CD4-positive, CD25-positive, alpha-beta regulatory T cell (primary cell): ENCODE measurements at regions not wholly inside any gene's neighbourhood (a gene's known extent, or its start where the extent isn't known, plus 50 kb on each side); places are given as distances from the start of the nearest gene placed in this dataset.

Experiments used
- ATAC-seq, 2 donors: fragments of 150-1000 bp; cut with Tn5 transposase; one replicate each; pipeline ENCODE4 v1.10.0; 2021; ENCODE audit warnings: low read depth in 2 of 2, moderate number of reproducible peaks in 2 of 2, moderate library complexity in 1 of 2
- DNase-seq, 3 donors: peaks; one replicate each; pipeline versions ENCODE4 v3.0.0 to v3.0.0-alpha.2; 2012 to 2022; ENCODE audit warnings: mixed read lengths in 1 of 3
- H3K27ac ChIP-seq: one replicate; pipeline ENCODE4 v1.7.0; 2013; ENCODE audit warnings: mild to moderate bottlenecking, low read length; ENCODE audit not compliant: insufficient read depth, poor library complexity, severe bottlenecking
- H3K27me3 ChIP-seq: one replicate; pipeline ENCODE4 v1.7.0; 2013; ENCODE audit warnings: low read length; ENCODE audit not compliant: control insufficient read depth, insufficient read depth
- H3K36me3 ChIP-seq: one replicate; pipeline ENCODE4 v1.7.0; 2013; ENCODE audit warnings: mild to moderate bottlenecking, low read length, moderate library complexity; ENCODE audit not compliant: control insufficient read depth, insufficient read depth
- H3K4me1 ChIP-seq: 2 replicates; pipeline ENCODE4 v1.7.0; 2013; ENCODE audit warnings: mild to moderate bottlenecking, low read length; ENCODE audit not compliant: insufficient read depth, control insufficient read depth, poor library complexity, severe bottlenecking
- H3K4me3 ChIP-seq: one replicate; pipeline ENCODE4 v1.7.0; 2013; ENCODE audit warnings: low read depth, mild to moderate bottlenecking, low read length, moderate library complexity
- H3K9me3 ChIP-seq, 2 experiments: 1 replicate in 1 of 2; 2 replicates in 1 of 2; pipeline ENCODE4 v1.7.0; 2013; ENCODE audit warnings: low read length in 2 of 2, mild to moderate bottlenecking in 1 of 2, moderate library complexity in 1 of 2; ENCODE audit not compliant: control insufficient read depth in 2 of 2
- H3K27ac Mint-ChIP-seq, 3 donors: one replicate each; pipeline ENCODE4 v1.8.0; 2020 to 2022; ENCODE audit warnings: mild to moderate bottlenecking in 3 of 3, mixed read lengths in 3 of 3, moderate library complexity in 2 of 3
- H3K27me3 Mint-ChIP-seq: one replicate; pipeline ENCODE4 v1.8.0; 2022; ENCODE audit warnings: mild to moderate bottlenecking, mixed read lengths
- H3K36me3 Mint-ChIP-seq: one replicate; pipeline ENCODE4 v1.8.0; 2020; ENCODE audit warnings: mixed read lengths
- H3K4me1 Mint-ChIP-seq, 4 donors: one replicate each; pipeline ENCODE4 v1.8.0; 2020 to 2022; ENCODE audit warnings: mixed read lengths in 4 of 4, mild to moderate bottlenecking in 1 of 4
- H3K4me3 Mint-ChIP-seq, 4 donors: one replicate each; pipeline ENCODE4 v1.8.0; 2020 to 2022; ENCODE audit warnings: mild to moderate bottlenecking in 4 of 4, mixed read lengths in 4 of 4, moderate library complexity in 3 of 4
- H3K9me3 Mint-ChIP-seq, 7 donors: one replicate each; pipeline ENCODE4 v1.8.0; 2020 to 2022; ENCODE audit warnings: mixed read lengths in 7 of 7, mild to moderate bottlenecking in 3 of 7, moderate library complexity in 2 of 7

- Mint-ChIP-seq H3K27me3 (no peaks in the 10 kb centered on the region), H3K4me3 (no peak overlapping the region), H3K9me3 (no peaks in the 10 kb centered on the region), H3K36me3 (no peaks in the 10 kb centered on the region), H3K4me1 (no peaks in the 10 kb centered on the region), H3K27ac (no peak overlapping the region)
- Histone ChIP-seq H3K9me3 (no peaks in the 10 kb centered on the region), H3K4me1 (no peaks in the 10 kb centered on the region), H3K36me3 (no peaks in the 10 kb centered on the region), H3K4me3 (no peak overlapping the region), H3K27me3 (no peaks in the 10 kb centered on the region), H3K27ac (no peak overlapping the region)
- no peak for DNase-seq
- ATAC-seq, result no peak
These were observed 152.6 kb upstream of the B3GAT1 start for GRCh38 chr11:134564472-134565200.

DNA sequence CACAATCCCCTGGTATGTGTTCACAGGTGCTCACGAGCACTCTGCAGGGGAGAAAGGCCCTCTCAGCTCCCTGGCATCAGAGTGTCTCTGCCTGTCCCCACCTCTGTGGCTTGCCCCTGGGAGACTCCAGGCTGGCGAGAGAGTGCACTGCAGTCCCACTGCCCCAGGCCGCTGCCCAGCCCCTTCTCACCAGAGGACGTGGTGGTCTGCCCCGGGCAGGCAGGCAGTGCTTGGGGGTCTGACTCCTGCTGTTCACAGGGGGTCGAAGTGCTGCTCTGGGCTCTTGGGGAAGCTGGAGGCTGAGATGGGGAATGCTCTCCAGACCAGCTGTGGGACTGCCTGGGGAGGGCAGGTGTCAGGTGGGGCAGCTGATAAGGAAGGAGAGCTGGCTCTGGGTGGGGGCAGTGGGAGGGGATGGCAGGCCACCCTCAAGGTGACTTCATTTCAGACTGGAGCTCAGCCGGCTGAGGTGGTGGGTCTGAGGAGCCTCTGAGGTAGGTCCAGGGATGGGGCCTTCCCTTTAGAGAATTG, 151.0 kb upstream of the B3GAT1 start:
- ATAC-seq, result no peak
- DNase-seq, result no peak
- no peak overlapping the region for H3K4me3 Mint-ChIP-seq

GRCh38 chr11:134562196-134562595, 150.2 kb upstream of the B3GAT1 start:
- Histone ChIP-seq H3K36me3 (no peaks in the 10 kb centered on the region), H3K27ac (no peak overlapping the region), H3K27me3 (no peaks in the 10 kb centered on the region), H3K4me3 (no peak overlapping the region), H3K4me1 (no peaks in the 10 kb centered on the region), H3K9me3 (no peaks in the 10 kb centered on the region)
- H3K36me3 Mint-ChIP-seq, result no peaks in the 10 kb centered on the region
- no peaks in the 10 kb centered on the region for H3K4me1 Mint-ChIP-seq
- no peaks in the 10 kb centered on the region for H3K27me3 Mint-ChIP-seq
- DNase-seq (no peak), ATAC-seq (no peak)
- no peak overlapping the region for H3K27ac Mint-ChIP-seq
- H3K9me3 Mint-ChIP-seq, result peaks cover 0 to 2% (median 0%) of the 10 kb centered on the region in 7 donors
- H3K4me3 Mint-ChIP-seq, result no peak overlapping the region

More for the DNA sequence above, 151.0 kb upstream of the B3GAT1 start:
- H3K27ac ChIP-seq, result no peak overlapping the region
- no peaks in the 10 kb centered on the region for H3K36me3 ChIP-seq
- Mint-ChIP-seq H3K27me3 (no peaks in the 10 kb centered on the region), H3K36me3 (no peaks in the 10 kb centered on the region), H3K9me3 (peaks cover 0 to 2% (median 0%) of the 10 kb centered on the region in 7 donors), H3K27ac (no peak overlapping the region), H3K4me1 (no peaks in the 10 kb centered on the region)
- H3K9me3 ChIP-seq, result no peaks in the 10 kb centered on the region
- no peaks in the 10 kb centered on the region for H3K27me3 ChIP-seq
- H3K4me1 ChIP-seq, result no peaks in the 10 kb centered on the region
- H3K4me3 ChIP-seq, result no peak overlapping the region

- no peak for DNase-seq
- no peak overlapping the region for H3K27ac Mint-ChIP-seq
These were observed 149.3 kb upstream of the B3GAT1 start for GRCh38 chr11:134561331-134561720.

GRCh38 chr11:134560566-134561330, 148.7 kb upstream of the B3GAT1 start:
- DNase-seq (no peak), ATAC-seq (no peak)
- Mint-ChIP-seq H3K27me3 (no peaks in the 10 kb centered on the region), H3K9me3 (peaks cover 0 to 2% (median 0%) of the 10 kb centered on the region in 7 donors), H3K36me3 (no peaks in the 10 kb centered on the region), H3K4me3 (no peak overlapping the region), H3K4me1 (no peaks in the 10 kb centered on the region), H3K27ac (peak overlapping the region in 1 of 3 donors; percentile 67)
- Histone ChIP-seq H3K36me3 (no peaks in the 10 kb centered on the region), H3K27ac (no peak overlapping the region), H3K9me3 (no peaks in the 10 kb centered on the region), H3K27me3 (no peaks in the 10 kb centered on the region), H3K4me3 (no peak overlapping the region), H3K4me1 (no peaks in the 10 kb centered on the region)

More at GRCh38 chr11:134561331-134561720, 149.3 kb upstream of the B3GAT1 start:
- Histone ChIP-seq H3K9me3 (no peaks in the 10 kb centered on the region), H3K27ac (no peak overlapping the region), H3K27me3 (no peaks in the 10 kb centered on the region), H3K4me3 (no peak overlapping the region), H3K36me3 (no peaks in the 10 kb centered on the region), H3K4me1 (no peaks in the 10 kb centered on the region)
- no peaks in the 10 kb centered on the region for H3K27me3 Mint-ChIP-seq
- ATAC-seq, result no peak
- no peaks in the 10 kb centered on the region for H3K4me1 Mint-ChIP-seq
- peaks cover 0 to 2% (median 0%) of the 10 kb centered on the region in 7 donors for H3K9me3 Mint-ChIP-seq
- H3K4me3 Mint-ChIP-seq, result no peak overlapping the region
- no peaks in the 10 kb centered on the region for H3K36me3 Mint-ChIP-seq

GRCh38 chr11:134560066-134560465, 148.0 kb upstream of the B3GAT1 start:
- no peak for DNase-seq
- H3K9me3 ChIP-seq, result no peaks in the 10 kb centered on the region

DNA sequence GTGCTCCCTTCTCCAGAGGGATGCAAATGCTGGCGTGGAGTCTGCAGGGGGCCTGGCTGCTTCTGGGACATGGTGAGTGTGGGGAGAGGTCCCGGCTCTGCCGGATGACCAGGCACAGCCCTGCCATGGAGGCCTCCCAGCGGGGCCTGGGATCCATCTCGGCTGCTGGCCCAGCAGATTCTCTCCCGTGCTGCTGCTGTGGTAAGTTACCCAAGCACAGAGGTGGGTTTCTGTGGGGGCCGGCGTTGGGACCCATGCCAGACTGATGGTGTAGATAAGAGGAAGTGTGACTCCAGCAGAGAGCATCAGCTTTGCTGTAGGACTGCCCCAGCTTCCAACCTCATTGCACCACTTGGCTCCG, 147.5 kb upstream of the B3GAT1 start:
- Histone ChIP-seq H3K36me3 (no peaks in the 10 kb centered on the region), H3K9me3 (no peaks in the 10 kb centered on the region), H3K4me1 (no peaks in the 10 kb centered on the region), H3K4me3 (no peak overlapping the region), H3K27me3 (no peaks in the 10 kb centered on the region), H3K27ac (no peak overlapping the region)
- H3K27me3 Mint-ChIP-seq, result no peaks in the 10 kb centered on the region
- peaks cover 0 to 2% (median 0%) of the 10 kb centered on the region in 7 donors for H3K9me3 Mint-ChIP-seq
- DNase-seq, result no peak
- no peak for ATAC-seq
- peaks cover 0 to 1% (median 0%) of the 10 kb centered on the region in 4 donors for H3K4me1 Mint-ChIP-seq
- no peak overlapping the region for H3K27ac Mint-ChIP-seq
- no peak overlapping the region for H3K4me3 Mint-ChIP-seq
- H3K36me3 Mint-ChIP-seq, result no peaks in the 10 kb centered on the region

More at GRCh38 chr11:134560066-134560465, 148.0 kb upstream of the B3GAT1 start:
- Histone ChIP-seq H3K27me3 (no peaks in the 10 kb centered on the region), H3K36me3 (no peaks in the 10 kb centered on the region), H3K27ac (no peak overlapping the region), H3K4me3 (no peak overlapping the region), H3K4me1 (no peaks in the 10 kb centered on the region)
- no peaks in the 10 kb centered on the region for H3K4me1 Mint-ChIP-seq
- H3K27me3 Mint-ChIP-seq, result no peaks in the 10 kb centered on the region
- ATAC-seq, result no peak
- H3K4me3 Mint-ChIP-seq, result no peak overlapping the region
- H3K36me3 Mint-ChIP-seq, result no peaks in the 10 kb centered on the region
- no peak overlapping the region for H3K27ac Mint-ChIP-seq
- H3K9me3 Mint-ChIP-seq, result peaks cover 0 to 2% (median 0%) of the 10 kb centered on the region in 7 donors
